ENCODE measurements at regions not wholly inside any gene's neighbourhood (a gene's known extent, or its start where the extent isn't known, plus 50 kb on each side); places are given as distances from the start of the nearest gene placed in this dataset.

- Histone ChIP-seq H3K79me2 (ENCODE audit: control insufficient read depth, insufficient read depth, low read length) (no peaks in the 10 kb centered on the region), H3K4me2 (ENCODE audit: extremely low read depth, insufficient read depth, low read length) (no peak overlapping the region), H3K4me1 (ENCODE audit: control insufficient read depth, extremely low read depth, insufficient read depth, low read length) (no peaks in the 10 kb centered on the region), H3K36me3 (ENCODE audit: control insufficient read depth, insufficient read depth, low read length) (no peaks in the 10 kb centered on the region), H3K9me3 (ENCODE audit: control insufficient read depth, insufficient read depth, low read depth, low read length) (no peaks in the 10 kb centered on the region), H3K9ac (ENCODE audit: insufficient read depth, low read length) (no peak overlapping the region), H2AFZ (ENCODE audit: low read length) (no peak overlapping the region), H3K27ac (ENCODE audit: insufficient read depth, low read length) (no peak overlapping the region), H3K4me3 (replicated peaks in 1 of 4; ENCODE audit: control extremely low read depth in 1 of 4, insufficient read depth in 1 of 4, low read depth in 3 of 4, low read length in 4 of 4) (no peak overlapping the region), H4K20me1 (ENCODE audit: control insufficient read depth, extremely low read depth, insufficient read depth, low read length) (no peaks in the 10 kb centered on the region), H3K27me3 (ENCODE audit: control insufficient read depth, insufficient read depth, low read length) (no peaks in the 10 kb centered on the region)
- no peak for DNase-seq (ENCODE audit: low read depth in 2 of 2)
- TF ChIP-seq, protein P1, sequence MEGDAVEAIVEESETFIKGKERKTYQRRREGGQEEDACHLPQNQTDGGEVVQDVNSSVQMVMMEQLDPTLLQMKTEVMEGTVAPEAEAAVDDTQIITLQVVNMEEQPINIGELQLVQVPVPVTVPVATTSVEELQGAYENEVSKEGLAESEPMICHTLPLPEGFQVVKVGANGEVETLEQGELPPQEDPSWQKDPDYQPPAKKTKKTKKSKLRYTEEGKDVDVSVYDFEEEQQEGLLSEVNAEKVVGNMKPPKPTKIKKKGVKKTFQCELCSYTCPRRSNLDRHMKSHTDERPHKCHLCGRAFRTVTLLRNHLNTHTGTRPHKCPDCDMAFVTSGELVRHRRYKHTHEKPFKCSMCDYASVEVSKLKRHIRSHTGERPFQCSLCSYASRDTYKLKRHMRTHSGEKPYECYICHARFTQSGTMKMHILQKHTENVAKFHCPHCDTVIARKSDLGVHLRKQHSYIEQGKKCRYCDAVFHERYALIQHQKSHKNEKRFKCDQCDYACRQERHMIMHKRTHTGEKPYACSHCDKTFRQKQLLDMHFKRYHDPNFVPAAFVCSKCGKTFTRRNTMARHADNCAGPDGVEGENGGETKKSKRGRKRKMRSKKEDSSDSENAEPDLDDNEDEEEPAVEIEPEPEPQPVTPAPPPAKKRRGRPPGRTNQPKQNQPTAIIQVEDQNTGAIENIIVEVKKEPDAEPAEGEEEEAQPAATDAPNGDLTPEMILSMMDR (conservative IDR thresholded peaks at IDR 0.05 in 1 of 2, IDR thresholded peaks at IDR 0.05 in 1 of 2; ENCODE audit: low read depth in 1 of 2, low read length in 2 of 2), result no peak
- TF ChIP-seq EZH2 (IDR thresholded peaks at IDR 0.05; ENCODE audit: low read length, missing control alignments), result no peak
Measured at GRCh38 chr3:163664466-163664865, 1413.8 kb downstream of the SI start.

- H3K9me3 ChIP-seq (ENCODE audit: control insufficient read depth, insufficient read depth, low read depth, low read length), result no peaks in the 10 kb centered on the region
Measured at GRCh38 chr3:163657088-163657487, 1421.2 kb downstream of the SI start.

GRCh38 chr3:163655021-163655420 is 1423.3 kb downstream of the SI start:
- TF ChIP-seq EZH2 (IDR thresholded peaks at IDR 0.05; ENCODE audit: low read length, missing control alignments), result no peak
- TF ChIP-seq, protein P1 (conservative IDR thresholded peaks at IDR 0.05 in 1 of 2, IDR thresholded peaks at IDR 0.05 in 1 of 2; ENCODE audit: low read depth in 1 of 2, low read length in 2 of 2), result no peak

More at GRCh38 chr3:163657088-163657487, 1421.2 kb downstream of the SI start:
- Histone ChIP-seq H3K4me2 (ENCODE audit: extremely low read depth, insufficient read depth, low read length) (no peak overlapping the region), H3K4me3 (replicated peaks in 1 of 4; ENCODE audit: control extremely low read depth in 1 of 4, insufficient read depth in 1 of 4, low read depth in 3 of 4, low read length in 4 of 4) (no peak overlapping the region), H3K27me3 (ENCODE audit: control insufficient read depth, insufficient read depth, low read length) (no peaks in the 10 kb centered on the region), H4K20me1 (ENCODE audit: control insufficient read depth, extremely low read depth, insufficient read depth, low read length) (no peaks in the 10 kb centered on the region), H3K36me3 (ENCODE audit: control insufficient read depth, insufficient read depth, low read length) (no peaks in the 10 kb centered on the region), H3K9ac (ENCODE audit: insufficient read depth, low read length) (no peak overlapping the region), H3K4me1 (ENCODE audit: control insufficient read depth, extremely low read depth, insufficient read depth, low read length) (no peaks in the 10 kb centered on the region), H3K27ac (ENCODE audit: insufficient read depth, low read length) (no peak overlapping the region), H2AFZ (ENCODE audit: low read length) (no peak overlapping the region), H3K79me2 (ENCODE audit: control insufficient read depth, insufficient read depth, low read length) (no peaks in the 10 kb centered on the region)
- TF ChIP-seq EZH2 (IDR thresholded peaks at IDR 0.05; ENCODE audit: low read length, missing control alignments), result no peak
- TF ChIP-seq, protein P1 (conservative IDR thresholded peaks at IDR 0.05 in 1 of 2, IDR thresholded peaks at IDR 0.05 in 1 of 2; ENCODE audit: low read depth in 1 of 2, low read length in 2 of 2), result no peak
- no peak for DNase-seq (ENCODE audit: low read depth in 2 of 2)

More at GRCh38 chr3:163655021-163655420, 1423.3 kb downstream of the SI start:
- Histone ChIP-seq H3K27ac (ENCODE audit: insufficient read depth, low read length) (no peak overlapping the region), H3K79me2 (ENCODE audit: control insufficient read depth, insufficient read depth, low read length) (no peaks in the 10 kb centered on the region), H3K36me3 (ENCODE audit: control insufficient read depth, insufficient read depth, low read length) (no peaks in the 10 kb centered on the region), H3K4me2 (ENCODE audit: extremely low read depth, insufficient read depth, low read length) (no peak overlapping the region), H3K27me3 (ENCODE audit: control insufficient read depth, insufficient read depth, low read length) (no peaks in the 10 kb centered on the region), H3K4me3 (replicated peaks in 1 of 4; ENCODE audit: control extremely low read depth in 1 of 4, insufficient read depth in 1 of 4, low read depth in 3 of 4, low read length in 4 of 4) (no peak overlapping the region), H4K20me1 (ENCODE audit: control insufficient read depth, extremely low read depth, insufficient read depth, low read length) (no peaks in the 10 kb centered on the region), H2AFZ (ENCODE audit: low read length) (no peak overlapping the region), H3K9me3 (ENCODE audit: control insufficient read depth, insufficient read depth, low read depth, low read length) (no peaks in the 10 kb centered on the region), H3K4me1 (ENCODE audit: control insufficient read depth, extremely low read depth, insufficient read depth, low read length) (no peaks in the 10 kb centered on the region), H3K9ac (ENCODE audit: insufficient read depth, low read length) (no peak overlapping the region)
- DNase-seq (ENCODE audit: low read depth in 2 of 2), result no peak
